Stimulated activated naive B cell treated with anti-CD40 and anti-IgM and Interleukin-4, amounts not matched to agents 10 μg/mL and 1 μg/mL and 100 μg/mL, for 72 hours (primary cell): ENCODE measurements at regions not wholly inside any gene's neighbourhood (a gene's known extent, or its start where the extent isn't known, plus 50 kb on each side); places are given as distances from the start of the nearest gene placed in this dataset.

Experiments
- ATAC-seq, 2 donors: fragments of 150-1000 bp; cut with Tn5 transposase; replicated peaks; 2 replicates each; pipeline ENCODE4 v1.10.0; 2021; ENCODE audit warnings: moderate library complexity in 1 of 2
- DNase-seq: peaks from one replicate; pipeline ENCODE4 v3.0.0; 2021
- H3K27ac Mint-ChIP-seq: one replicate; pipeline ENCODE4 v1.8.0; 2022; ENCODE audit warnings: mild to moderate bottlenecking, mixed read lengths
- H3K27me3 Mint-ChIP-seq, 2 donors: one replicate each; pipeline ENCODE4 v1.8.0; 2022; ENCODE audit warnings: mixed read lengths in 2 of 2
- H3K36me3 Mint-ChIP-seq, 2 donors: one replicate each; pipeline ENCODE4 v1.8.0; 2022; ENCODE audit warnings: mixed read lengths in 2 of 2, mild to moderate bottlenecking in 1 of 2
- H3K4me1 Mint-ChIP-seq, 2 donors: one replicate each; pipeline ENCODE4 v1.8.0; 2022; ENCODE audit warnings: mixed read lengths in 2 of 2, mild to moderate bottlenecking in 1 of 2
- H3K4me3 Mint-ChIP-seq, 2 donors: one replicate each; pipeline ENCODE4 v1.8.0; 2022; ENCODE audit warnings: mild to moderate bottlenecking in 2 of 2, mixed read lengths in 2 of 2, moderate library complexity in 1 of 2
- H3K9me3 Mint-ChIP-seq, 2 donors: one replicate each; pipeline ENCODE4 v1.8.0; 2022; ENCODE audit warnings: mixed read lengths in 2 of 2, mild to moderate bottlenecking in 1 of 2

DNA sequence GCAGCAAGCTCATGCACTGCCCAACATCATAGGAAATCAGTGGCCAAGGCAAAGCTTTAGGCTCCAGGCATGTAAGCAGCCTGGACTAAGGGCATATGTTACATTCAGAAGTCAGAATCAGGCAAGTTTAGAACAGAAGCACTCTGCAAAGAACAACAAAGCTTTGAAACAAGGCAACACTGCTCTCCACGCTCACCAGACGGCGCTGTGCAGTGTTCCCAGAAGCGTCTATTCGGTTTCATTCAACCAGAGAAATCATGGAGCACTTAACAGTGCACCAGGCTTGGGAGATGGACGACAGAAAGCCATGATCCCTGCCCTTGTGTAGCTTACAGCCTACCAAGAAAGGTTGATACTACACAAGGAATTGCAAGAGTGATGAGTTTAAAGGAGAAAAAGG is 555.8 kb downstream of the BUD13 start:
- DNase-seq (no peak), ATAC-seq (no peak)
- H3K27me3 Mint-ChIP-seq: no peaks in the 10 kb centered on the region
- H3K9me3 Mint-ChIP-seq: peaks cover 7 to 9% of the 10 kb centered on the region in 2 donors
- H3K4me1 Mint-ChIP-seq: no peaks in the 10 kb centered on the region
- no peaks in the 10 kb centered on the region for H3K36me3 Mint-ChIP-seq
- H3K4me3 Mint-ChIP-seq: no peak overlapping the region
- H3K27ac Mint-ChIP-seq: no peak overlapping the region

DNA sequence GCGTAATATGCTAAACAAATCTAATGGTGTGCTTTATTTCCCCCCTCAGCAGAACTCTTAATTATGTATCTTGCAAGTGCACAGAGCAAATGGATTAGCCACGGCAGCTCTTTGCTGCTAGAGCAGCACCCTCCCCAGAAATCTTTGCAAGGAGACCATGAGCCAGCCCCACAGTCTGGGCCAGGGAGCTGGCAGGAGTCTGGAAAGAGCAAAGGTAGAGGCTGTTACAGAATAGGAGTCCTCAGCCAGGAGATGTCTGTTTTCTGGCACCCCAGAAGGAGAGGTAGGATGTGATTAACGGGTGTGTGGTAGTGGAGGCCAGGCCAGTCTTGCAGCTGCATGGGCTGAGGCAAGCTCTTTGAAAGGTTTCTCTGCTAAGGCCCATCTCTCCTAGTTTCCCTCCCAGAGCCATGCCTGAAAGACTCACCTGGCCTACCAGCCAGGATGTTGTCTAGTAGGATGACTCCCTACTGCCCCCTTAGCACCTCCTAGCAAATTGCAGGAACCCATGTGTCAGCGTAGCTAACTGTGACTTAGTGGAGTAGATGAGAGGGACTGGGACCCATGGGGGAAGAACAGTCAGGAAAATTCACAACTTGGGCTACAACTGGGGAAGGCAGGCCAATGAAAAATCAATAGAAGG is 557.2 kb downstream of the BUD13 start:
- H3K9me3 Mint-ChIP-seq: peaks cover 7 to 9% of the 10 kb centered on the region in 2 donors
- no peak overlapping the region for H3K4me3 Mint-ChIP-seq
- ATAC-seq: no peak
- H3K4me1 Mint-ChIP-seq: no peaks in the 10 kb centered on the region
- H3K27ac Mint-ChIP-seq: no peak overlapping the region
- DNase-seq: no peak
- no peaks in the 10 kb centered on the region for H3K27me3 Mint-ChIP-seq
- H3K36me3 Mint-ChIP-seq: no peaks in the 10 kb centered on the region

DNA sequence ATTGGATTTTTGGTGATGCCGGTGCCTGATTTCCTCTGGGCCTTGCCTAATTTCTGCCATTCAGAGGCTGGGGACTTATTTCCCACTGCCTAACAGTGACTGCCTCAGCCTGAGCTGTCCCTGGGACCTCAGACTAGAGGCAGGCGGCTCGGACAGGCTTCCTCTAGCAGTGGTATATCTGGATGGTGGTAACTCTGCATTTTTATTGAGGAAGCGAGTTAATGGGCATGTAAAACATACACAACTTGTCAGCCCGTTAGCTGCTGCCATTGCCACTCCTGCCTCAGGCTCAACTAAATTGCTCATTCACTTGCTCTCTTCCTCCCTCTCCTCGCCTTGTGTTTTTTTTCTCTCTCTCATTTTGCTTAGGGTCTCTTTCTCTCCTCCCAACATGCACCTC is 561.6 kb downstream of the BUD13 start:
- Mint-ChIP-seq H3K27ac (no peak overlapping the region), H3K4me1 (no peaks in the 10 kb centered on the region), H3K9me3 (no peaks in the 10 kb centered on the region), H3K4me3 (no peak overlapping the region), H3K36me3 (no peaks in the 10 kb centered on the region), H3K27me3 (no peaks in the 10 kb centered on the region)
- ATAC-seq (no peak), DNase-seq (no peak)

DNA sequence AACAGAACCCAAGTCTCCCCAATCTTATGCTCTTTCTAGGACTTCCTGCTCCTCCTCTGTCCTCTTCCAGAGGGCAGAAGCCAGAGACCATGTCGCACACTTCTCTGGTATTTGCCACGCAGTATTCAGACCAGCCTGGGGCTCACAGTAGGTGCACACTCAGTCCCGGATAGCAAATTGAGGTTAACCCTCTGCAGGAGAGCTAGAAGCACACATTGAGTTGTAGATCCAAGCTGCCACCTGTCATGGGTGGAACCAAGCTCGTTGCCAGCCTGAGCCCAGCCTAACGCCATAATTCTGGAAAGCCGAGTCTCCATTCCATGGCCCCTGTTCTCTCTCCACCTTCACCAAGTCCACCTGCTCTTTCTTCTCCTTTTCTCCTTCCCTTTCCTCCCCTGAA is 562.1 kb downstream of the BUD13 start:
- DNase-seq: no peak
- Mint-ChIP-seq H3K27me3 (peaks cover under 1% of the 10 kb centered on the region in 2 donors), H3K4me3 (no peak overlapping the region), H3K9me3 (no peaks in the 10 kb centered on the region), H3K36me3 (no peaks in the 10 kb centered on the region), H3K27ac (no peak overlapping the region), H3K4me1 (no peaks in the 10 kb centered on the region)
- ATAC-seq: no peak

- no peaks in the 10 kb centered on the region for H3K9me3 Mint-ChIP-seq
- DNase-seq: no peak
- no peak overlapping the region for H3K4me3 Mint-ChIP-seq
- no peaks in the 10 kb centered on the region for H3K4me1 Mint-ChIP-seq
- no peaks in the 10 kb centered on the region for H3K36me3 Mint-ChIP-seq
- H3K27ac Mint-ChIP-seq: no peak overlapping the region
- no peak for ATAC-seq
- H3K27me3 Mint-ChIP-seq: peaks cover 5 to 8% of the 10 kb centered on the region in 2 donors
Observed at GRCh38 chr11:116209255-116209654, 563.5 kb downstream of the BUD13 start.

DNA sequence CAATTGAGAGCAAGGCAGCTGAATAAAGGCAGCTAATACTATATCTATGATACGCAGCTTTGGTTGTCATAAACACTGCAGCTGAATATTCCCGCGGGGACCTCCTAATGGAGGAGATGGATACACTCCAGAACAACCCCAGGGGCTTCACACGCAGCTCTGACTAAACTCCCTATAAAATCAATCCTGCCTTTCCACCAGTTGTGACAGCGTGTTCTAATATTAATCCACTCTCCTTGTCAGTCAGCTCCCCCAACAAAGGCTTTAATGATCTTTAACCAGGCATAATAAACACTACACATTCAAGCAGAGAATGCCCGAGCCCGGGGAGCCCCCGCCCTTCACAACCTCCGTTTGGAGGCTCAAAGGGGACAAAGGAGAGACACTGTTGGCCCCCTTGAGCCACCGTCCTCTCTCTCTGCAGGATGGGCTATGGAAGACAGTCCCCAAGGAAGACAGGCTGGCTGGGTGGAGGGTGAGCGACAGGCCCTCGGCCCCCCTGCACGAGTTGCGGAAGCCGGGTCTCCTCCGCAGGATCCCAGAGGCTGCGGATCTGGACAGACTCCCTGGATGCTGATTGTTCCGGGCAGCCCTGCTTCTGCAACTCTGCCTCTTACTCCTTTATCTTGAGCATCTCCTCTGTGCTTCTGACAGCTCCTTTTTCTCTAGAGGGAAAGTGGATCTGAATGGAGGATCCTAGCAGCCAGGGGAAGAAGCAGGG is 565.2 kb downstream of the BUD13 start:
- no peaks in the 10 kb centered on the region for H3K9me3 Mint-ChIP-seq
- DNase-seq (no peak), ATAC-seq (no peak)
- peaks cover 5 to 8% of the 10 kb centered on the region in 2 donors for H3K27me3 Mint-ChIP-seq
- no peak overlapping the region for H3K27ac Mint-ChIP-seq
- no peaks in the 10 kb centered on the region for H3K36me3 Mint-ChIP-seq
- H3K4me1 Mint-ChIP-seq: no peaks in the 10 kb centered on the region
- H3K4me3 Mint-ChIP-seq: no peak overlapping the region

DNA sequence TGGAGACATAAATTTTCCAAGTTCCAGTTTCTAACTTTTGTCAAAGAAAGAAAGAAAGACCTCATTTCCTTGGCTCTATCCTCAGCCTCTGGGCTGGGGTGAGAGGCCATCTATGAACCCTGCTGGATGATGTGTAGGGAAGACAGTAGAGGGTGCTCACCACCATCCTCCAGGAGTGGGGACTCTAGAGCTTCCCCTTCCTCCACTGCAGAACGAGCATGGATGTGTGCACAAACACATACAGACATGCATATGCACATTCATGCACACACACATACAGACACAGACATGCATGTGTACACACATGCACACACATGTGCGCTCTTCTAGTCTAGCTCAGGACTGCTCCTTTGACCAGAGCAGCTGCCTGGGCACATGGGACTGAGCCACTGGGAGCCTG is 565.8 kb downstream of the BUD13 start:
- peaks cover 5 to 8% of the 10 kb centered on the region in 2 donors for H3K27me3 Mint-ChIP-seq
- no peaks in the 10 kb centered on the region for H3K9me3 Mint-ChIP-seq
- no peaks in the 10 kb centered on the region for H3K36me3 Mint-ChIP-seq
- no peaks in the 10 kb centered on the region for H3K4me1 Mint-ChIP-seq
- ATAC-seq (no peak), DNase-seq (no peak)
- no peak overlapping the region for H3K4me3 Mint-ChIP-seq
- no peak overlapping the region for H3K27ac Mint-ChIP-seq

- H3K27me3 Mint-ChIP-seq: peaks cover 5 to 13% of the 10 kb centered on the region in 2 donors
- no peaks in the 10 kb centered on the region for H3K36me3 Mint-ChIP-seq
- no peak overlapping the region for H3K4me3 Mint-ChIP-seq
- no peak overlapping the region for H3K27ac Mint-ChIP-seq
- H3K4me1 Mint-ChIP-seq: no peaks in the 10 kb centered on the region
- DNase-seq (no peak), ATAC-seq (no peak)
- no peaks in the 10 kb centered on the region for H3K9me3 Mint-ChIP-seq
Observed at GRCh38 chr11:116202922-116203321, 569.9 kb downstream of the BUD13 start.

DNA sequence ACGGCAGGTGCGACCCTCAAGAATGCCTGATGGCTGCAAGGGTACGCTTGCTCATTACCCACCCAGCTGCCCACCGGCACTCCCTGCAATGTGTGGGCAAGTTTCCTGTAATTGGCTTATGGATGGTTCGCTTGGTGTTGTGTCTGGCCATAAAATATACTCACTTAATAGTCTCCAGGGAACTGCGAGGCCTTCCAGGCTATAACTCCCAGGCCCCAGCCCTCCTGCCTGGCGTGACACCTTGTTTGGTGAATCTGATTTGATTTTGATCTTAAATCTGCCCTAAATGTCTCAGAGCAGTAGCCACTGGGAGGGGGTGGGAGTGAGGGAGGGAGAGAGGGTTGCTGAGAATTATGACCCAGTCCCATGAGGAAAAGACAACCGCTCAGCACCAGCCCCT is 572.2 kb downstream of the BUD13 start:
- ATAC-seq (no peak), DNase-seq (no peak)
- H3K4me3 Mint-ChIP-seq: no peak overlapping the region
- no peaks in the 10 kb centered on the region for H3K9me3 Mint-ChIP-seq
- peaks cover 3 to 19% of the 10 kb centered on the region in 2 donors for H3K27me3 Mint-ChIP-seq
- no peak overlapping the region for H3K27ac Mint-ChIP-seq
- H3K36me3 Mint-ChIP-seq: no peaks in the 10 kb centered on the region
- H3K4me1 Mint-ChIP-seq: no peaks in the 10 kb centered on the region

- Mint-ChIP-seq H3K27me3 (peaks cover 8 to 24% of the 10 kb centered on the region in 2 donors), H3K36me3 (no peaks in the 10 kb centered on the region), H3K27ac (no peak overlapping the region), H3K9me3 (no peaks in the 10 kb centered on the region), H3K4me3 (no peak overlapping the region), H3K4me1 (no peaks in the 10 kb centered on the region)
- DNase-seq: no peak
- ATAC-seq: no peak
Observed at GRCh38 chr11:116199182-116199581, 573.6 kb downstream of the BUD13 start.

DNA sequence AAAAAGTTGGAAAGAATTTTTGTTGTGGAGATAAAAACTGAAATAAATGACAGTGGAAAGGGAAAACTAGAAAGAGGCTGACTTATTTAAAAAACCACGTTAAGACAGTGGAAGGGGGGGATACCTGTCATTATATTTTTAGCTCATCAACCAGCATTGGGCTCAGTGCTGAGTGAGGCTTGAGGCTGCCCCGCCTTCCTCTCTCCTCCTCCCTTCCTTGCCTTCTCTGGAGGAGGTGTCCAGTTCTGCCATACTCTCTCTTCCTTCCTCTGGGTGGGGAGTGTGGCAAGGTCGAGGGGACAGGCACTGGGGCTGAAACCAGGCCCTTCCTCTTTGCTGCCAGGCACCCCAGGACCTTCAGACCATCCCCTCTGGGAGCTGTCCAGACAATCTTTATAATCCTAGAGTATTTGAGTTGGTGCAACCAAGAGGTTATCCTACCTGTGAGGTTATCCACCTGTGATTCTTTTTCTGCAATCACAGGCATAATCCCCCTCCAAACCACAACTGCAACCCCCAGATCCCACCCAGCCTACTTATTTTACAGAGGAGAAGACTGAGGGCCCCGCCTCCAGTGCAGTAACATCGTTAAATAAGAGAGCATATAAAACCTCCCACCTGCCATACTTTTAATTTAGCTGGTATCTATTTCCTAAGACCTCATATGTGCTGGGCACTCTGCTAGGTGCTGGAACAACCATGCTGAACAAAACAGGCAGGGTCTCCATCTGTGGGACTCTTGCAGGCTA is 578.5 kb downstream of the BUD13 start:
- Mint-ChIP-seq H3K27ac (no peak overlapping the region), H3K27me3 (peaks cover 22 to 54% of the 10 kb centered on the region in 2 donors), H3K36me3 (no peaks in the 10 kb centered on the region), H3K4me3 (no peak overlapping the region), H3K4me1 (peaks cover 0 to 7% of the 10 kb centered on the region in 2 donors), H3K9me3 (no peaks in the 10 kb centered on the region)
- DNase-seq (no peak), ATAC-seq (no peak)

GRCh38 chr11:116193321-116194131 is 579.3 kb downstream of the BUD13 start:
- Mint-ChIP-seq H3K27me3 (peaks cover 27 to 56% of the 10 kb centered on the region in 2 donors), H3K27ac (no peak overlapping the region), H3K4me1 (peaks cover 0 to 7% of the 10 kb centered on the region in 2 donors), H3K4me3 (no peak overlapping the region), H3K9me3 (peaks cover 4% of the 10 kb centered on the region in 2 donors), H3K36me3 (no peaks in the 10 kb centered on the region)
- DNase-seq: no peak
- no peak for ATAC-seq

DNA sequence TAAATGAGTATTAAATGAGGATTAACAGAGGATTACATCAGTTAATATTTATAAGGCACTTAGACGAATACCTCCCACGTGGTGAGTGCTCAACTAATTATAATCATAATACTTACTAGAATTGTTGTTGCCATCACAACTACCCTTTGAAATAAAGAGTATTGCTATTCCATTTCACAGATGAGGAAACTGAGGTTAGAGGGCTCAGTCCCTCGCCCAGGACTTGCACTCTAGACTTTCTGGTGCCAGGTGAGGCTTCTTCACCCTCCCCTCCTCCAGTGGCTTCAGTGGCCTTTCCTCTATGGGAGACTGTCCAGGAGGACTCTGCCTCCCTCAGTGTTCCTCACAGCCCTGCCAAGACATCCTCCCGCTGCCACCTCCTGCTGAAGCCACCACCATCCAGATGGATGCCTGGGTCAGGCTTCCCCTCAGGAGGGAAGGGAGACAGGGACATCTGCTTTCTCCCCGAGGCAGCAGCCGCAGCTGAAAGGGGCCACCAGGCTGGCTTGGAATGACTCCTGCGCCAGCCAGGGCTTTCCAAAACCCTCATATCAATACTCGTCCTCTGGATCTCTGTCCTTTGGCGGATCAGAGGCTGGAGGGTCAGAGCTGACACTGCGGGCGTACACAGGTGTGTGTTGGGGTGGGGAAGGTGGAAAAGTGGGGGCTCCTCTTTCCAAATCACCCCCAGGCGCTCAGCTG is 580.1 kb downstream of the BUD13 start:
- no peak for DNase-seq
- Mint-ChIP-seq H3K27ac (no peak overlapping the region), H3K9me3 (peaks cover 4 to 5% of the 10 kb centered on the region in 2 donors), H3K4me1 (peaks cover 0 to 7% of the 10 kb centered on the region in 2 donors), H3K27me3 (peaks cover 28 to 57% of the 10 kb centered on the region in 2 donors), H3K4me3 (no peak overlapping the region), H3K36me3 (no peaks in the 10 kb centered on the region)
- ATAC-seq: no peak

GRCh38 chr11:116190861-116191260 is 581.9 kb downstream of the BUD13 start:
- Mint-ChIP-seq H3K4me1 (peaks cover 0 to 7% of the 10 kb centered on the region in 2 donors), H3K4me3 (no peak overlapping the region), H3K36me3 (no peaks in the 10 kb centered on the region), H3K27me3 (peaks cover 29 to 53% of the 10 kb centered on the region in 2 donors), H3K9me3 (peaks cover 4 to 5% of the 10 kb centered on the region in 2 donors), H3K27ac (no peak overlapping the region)
- ATAC-seq (no peak), DNase-seq (no peak)
